ENCODE measurements at regions not wholly inside any gene's neighbourhood (a gene's known extent, or its start where the extent isn't known, plus 50 kb on each side); places are given as distances from the start of the nearest gene placed in this dataset.

DNA sequence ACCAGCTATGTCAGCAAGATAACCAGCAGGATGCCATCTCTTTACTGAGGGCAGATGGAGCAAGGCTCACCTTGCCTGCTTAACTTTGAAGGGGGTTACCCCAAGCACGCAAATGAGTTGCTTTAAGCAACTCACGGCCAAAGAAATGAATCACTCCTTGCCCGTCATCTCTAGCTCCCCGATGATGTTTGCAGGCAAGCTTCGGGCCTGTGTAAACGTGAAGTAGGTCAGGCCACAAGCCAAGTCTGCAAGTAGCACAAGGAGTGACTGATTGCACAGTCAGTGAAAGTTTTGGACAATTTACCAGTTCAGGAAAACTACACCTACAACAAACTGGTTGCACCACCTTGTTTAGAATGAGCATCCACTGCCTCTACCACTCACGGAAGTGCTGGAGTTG lies 699.7 kb upstream of the TBX3 start:
- Histone ChIP-seq H3K27ac (no peak overlapping the region), H3K4me3 (no peak overlapping the region)
- TF ChIP-seq, protein P1, sequence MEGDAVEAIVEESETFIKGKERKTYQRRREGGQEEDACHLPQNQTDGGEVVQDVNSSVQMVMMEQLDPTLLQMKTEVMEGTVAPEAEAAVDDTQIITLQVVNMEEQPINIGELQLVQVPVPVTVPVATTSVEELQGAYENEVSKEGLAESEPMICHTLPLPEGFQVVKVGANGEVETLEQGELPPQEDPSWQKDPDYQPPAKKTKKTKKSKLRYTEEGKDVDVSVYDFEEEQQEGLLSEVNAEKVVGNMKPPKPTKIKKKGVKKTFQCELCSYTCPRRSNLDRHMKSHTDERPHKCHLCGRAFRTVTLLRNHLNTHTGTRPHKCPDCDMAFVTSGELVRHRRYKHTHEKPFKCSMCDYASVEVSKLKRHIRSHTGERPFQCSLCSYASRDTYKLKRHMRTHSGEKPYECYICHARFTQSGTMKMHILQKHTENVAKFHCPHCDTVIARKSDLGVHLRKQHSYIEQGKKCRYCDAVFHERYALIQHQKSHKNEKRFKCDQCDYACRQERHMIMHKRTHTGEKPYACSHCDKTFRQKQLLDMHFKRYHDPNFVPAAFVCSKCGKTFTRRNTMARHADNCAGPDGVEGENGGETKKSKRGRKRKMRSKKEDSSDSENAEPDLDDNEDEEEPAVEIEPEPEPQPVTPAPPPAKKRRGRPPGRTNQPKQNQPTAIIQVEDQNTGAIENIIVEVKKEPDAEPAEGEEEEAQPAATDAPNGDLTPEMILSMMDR (IDR thresholded peaks at IDR 0.05), result no peak
- DNase-seq (ENCODE audit: low spot score), result no peak

DNA sequence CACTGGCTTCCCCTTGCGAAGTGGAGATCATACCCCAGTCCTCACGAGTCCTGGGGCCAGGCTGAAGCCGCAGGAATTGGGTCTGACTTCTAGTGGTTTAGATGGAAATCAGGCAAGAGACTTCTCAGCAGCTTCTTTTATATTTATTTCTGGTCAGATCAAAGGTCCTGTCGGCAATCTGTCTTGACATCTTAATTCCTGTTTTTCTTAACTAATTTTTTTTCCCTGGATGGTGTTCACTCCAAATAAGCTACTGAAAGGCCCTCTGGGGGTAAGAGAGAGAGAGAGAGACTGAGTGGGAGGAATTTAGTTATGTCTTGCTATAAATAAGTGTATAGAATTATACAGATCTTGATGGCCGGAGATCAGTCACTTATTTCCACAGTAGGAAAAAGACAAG lies 698.7 kb upstream of the TBX3 start:
- no peak for DNase-seq (ENCODE audit: low spot score)
- TF ChIP-seq, protein P1 (IDR thresholded peaks at IDR 0.05), result no peak
- Histone ChIP-seq H3K27ac (no peak overlapping the region), H3K4me3 (no peak overlapping the region)

GRCh38 chr12:115380546-115381120 lies 696.7 kb upstream of the TBX3 start:
- no peak overlapping the region for H3K4me3 ChIP-seq
- no peak for DNase-seq (ENCODE audit: low spot score)
- TF ChIP-seq, protein P1 (IDR thresholded peaks at IDR 0.05), result no peak
- H3K27ac ChIP-seq, result no peak overlapping the region

DNA sequence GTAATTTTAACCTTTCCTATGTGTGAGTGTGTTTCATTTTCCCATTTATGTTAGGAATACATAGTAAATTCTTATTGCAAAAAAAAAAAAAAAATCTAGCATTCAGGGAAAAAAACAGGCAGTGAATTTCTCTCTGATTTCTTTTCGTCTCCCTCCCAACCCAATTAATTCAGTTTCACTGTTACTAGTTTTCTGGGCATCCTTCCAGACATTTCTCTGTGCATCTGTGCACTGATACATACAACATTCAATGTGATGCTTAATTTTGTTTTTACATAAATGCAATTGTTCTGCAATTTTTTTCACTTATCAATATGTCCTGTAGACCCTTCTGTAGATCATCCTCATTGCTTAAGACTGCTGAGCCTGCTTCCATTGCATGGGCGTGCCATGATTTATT lies 694.3 kb upstream of the TBX3 start:
- DNase-seq (ENCODE audit: low spot score), result no peak
- no peak overlapping the region for H3K4me3 ChIP-seq
- no peak overlapping the region for H3K27ac ChIP-seq
- TF ChIP-seq, protein P1 (IDR thresholded peaks at IDR 0.05), result no peak

GRCh38 chr12:115377779-115378178 lies 693.8 kb upstream of the TBX3 start:
- DNase-seq (ENCODE audit: low spot score), result no peak
- H3K27ac ChIP-seq, result no peak overlapping the region
- H3K4me3 ChIP-seq, result no peak overlapping the region
- TF ChIP-seq, protein P1 (IDR thresholded peaks at IDR 0.05), result no peak

GRCh38 chr12:115377230-115377629 lies 693.3 kb upstream of the TBX3 start:
- DNase-seq (ENCODE audit: low spot score), result no peak
- TF ChIP-seq, protein P1 (IDR thresholded peaks at IDR 0.05), result no peak
- Histone ChIP-seq H3K27ac (no peak overlapping the region), H3K4me3 (no peak overlapping the region)

GRCh38 chr12:115375186-115375991 lies 691.4 kb upstream of the TBX3 start:
- H3K27ac ChIP-seq, result no peak overlapping the region
- no peak overlapping the region for H3K4me3 ChIP-seq
- TF ChIP-seq, protein P1 (IDR thresholded peaks at IDR 0.05), result no peak
- no peak for DNase-seq (ENCODE audit: low spot score)

All from coronary artery (tissue), 2 donors.